Frontal cortex (tissue), 3 donors: ENCODE measurements at regions not wholly inside any gene's neighbourhood (a gene's known extent, or its start where the extent isn't known, plus 50 kb on each side); places are given as distances from the start of the nearest gene placed in this dataset.

Source experiments
- DNase-seq, 2 donors: peaks; one replicate each; pipeline ENCODE4 v3.0.0; 2012; ENCODE audit warnings: low spot score in 2 of 2
- FAIRE-seq: peaks from 2 replicates; lab custom pipeline; 2012; peaks lifted over from hg19 to GRCh38; lab: Jason Lieb, UNC
- donor health status: control.
- donor health status: control.
- donor health status: control.

DNA sequence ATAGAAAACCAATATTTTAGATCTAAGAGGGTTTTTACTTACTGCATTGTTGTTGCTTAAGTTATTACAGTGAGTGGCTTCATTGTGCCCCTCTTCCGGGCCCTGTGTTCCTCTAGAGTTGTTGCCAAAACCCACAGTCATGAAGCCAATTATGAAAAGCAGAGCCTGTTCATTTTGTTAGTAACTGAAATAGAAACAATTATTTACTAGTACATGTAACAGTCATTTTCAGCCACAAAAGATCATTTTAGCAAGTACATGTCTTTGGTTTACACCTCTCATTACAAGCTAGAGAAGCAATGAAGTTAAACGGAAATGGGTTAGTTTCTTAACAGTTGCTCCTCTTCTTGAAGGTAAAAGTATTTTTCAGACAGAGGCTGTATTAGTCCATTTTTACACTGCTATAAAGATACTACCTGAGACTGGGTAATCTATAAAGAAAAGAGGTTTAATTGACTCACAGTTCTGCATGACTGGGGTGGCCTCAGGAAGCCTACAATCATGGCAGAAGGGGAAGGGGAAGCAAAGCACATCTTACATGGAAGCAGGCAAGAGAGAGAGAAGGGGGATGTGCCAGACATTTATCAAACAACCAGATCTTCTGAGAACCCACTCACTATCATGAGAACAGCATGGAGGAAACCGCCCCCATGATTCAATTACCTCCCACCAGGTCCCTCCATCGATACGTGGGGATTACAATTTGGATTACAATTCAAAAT, 380.5 kb downstream of the SFMBT2 start:
- DNase-seq (no peak), FAIRE-seq (no peak)

DNA sequence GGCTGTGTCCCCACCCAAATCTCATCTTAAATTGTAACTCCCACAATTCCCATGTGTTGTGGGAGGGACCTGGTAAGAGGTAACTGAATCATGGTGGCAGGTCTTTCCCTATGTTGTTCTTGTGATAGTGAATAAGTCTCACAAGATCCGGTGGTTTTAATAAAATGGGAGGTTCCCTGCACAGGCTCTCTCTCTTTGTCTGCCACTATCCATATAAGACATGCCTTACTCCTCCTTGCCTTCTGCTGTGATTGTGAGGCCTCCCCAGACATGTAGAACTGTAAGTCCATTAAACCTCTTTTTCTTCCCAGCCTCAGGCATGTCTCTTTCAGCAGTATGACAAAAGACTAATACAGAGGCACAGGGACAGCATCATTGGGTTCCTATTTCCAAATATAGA, 381.2 kb downstream of the SFMBT2 start:
- DNase-seq (no peak), FAIRE-seq (no peak)

- DNase-seq (no peak), FAIRE-seq (no peak)
Measured at GRCh38 chr10:7028809-7029166, 382.0 kb downstream of the SFMBT2 start.

DNA sequence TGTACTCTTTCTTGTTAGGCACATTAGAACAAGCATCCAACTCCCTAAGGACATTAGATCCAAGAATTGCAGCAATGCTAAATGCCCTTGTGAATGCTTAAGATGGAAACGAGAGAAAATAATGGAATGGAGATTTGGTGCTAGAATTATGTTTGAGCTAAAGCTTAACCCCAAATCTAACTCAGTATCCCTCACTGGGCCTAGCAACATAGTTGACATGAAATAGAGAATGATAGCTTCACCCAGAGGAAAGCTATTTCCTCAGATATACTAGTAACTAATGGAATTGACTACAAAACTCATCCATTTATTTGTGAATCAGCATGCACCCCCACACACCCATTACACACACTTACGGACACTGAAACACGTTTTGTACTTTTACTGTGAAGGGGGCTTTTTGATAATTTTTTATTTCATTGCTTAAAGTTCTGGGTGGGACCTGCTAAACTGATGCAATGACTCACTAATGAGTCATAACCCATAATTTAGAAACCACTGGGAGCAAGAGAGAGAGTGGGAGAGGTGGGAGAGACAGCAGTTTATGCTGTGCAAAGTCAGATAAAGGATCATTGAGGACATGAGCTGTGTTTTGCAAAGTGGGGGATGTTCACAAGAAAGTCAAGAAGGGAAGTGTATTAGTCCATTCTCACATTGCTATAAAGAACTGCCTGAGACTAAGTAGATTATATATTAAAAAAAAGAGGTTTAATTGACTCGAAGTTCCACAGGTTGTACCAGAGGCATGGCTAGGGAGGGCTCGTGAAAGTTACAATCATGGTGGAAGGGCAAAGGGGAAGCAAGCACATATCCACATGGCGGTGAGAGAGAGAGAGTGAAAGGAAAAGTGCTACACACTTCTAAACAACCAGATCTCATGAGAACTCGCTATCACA, 382.7 kb downstream of the SFMBT2 start:
- FAIRE-seq (no peak), DNase-seq (no peak)

DNA sequence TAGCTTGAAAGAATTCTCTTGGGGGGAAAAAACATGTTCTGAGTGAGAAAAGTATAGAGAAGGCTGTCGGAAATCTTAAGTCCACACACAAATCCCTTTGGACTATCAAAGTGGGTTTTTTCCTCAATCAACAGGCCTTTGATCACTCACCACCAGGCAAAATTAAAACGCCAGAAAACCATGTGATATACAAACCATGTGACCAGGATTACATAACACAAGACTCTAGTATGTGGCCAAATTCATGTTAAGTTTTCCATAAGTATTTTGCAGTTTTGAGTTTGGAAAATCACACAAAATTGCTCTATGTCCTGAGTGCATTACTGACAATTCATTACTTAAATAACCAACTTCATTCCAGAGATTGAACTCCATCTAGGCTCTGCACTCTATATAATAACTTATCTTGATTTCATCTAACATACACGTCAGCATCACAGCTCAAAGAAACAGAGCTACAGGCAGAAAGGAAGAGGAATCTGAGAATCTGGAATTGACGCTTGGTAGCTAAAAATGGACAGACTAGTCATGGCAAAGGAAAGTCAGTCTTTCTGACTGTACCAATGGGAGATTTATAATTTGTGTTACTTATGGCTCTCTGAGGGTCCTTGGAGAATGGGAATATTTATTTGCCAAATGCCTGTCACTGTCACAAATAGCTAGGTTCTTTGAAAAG, 383.5 kb downstream of the SFMBT2 start:
- no peak for FAIRE-seq

GRCh38 chr10:7026818-7027217, 384.0 kb downstream of the SFMBT2 start:
- DNase-seq (no peak), FAIRE-seq (no peak)

More for the DNA sequence above, 383.5 kb downstream of the SFMBT2 start:
- DNase-seq = no peak

DNA sequence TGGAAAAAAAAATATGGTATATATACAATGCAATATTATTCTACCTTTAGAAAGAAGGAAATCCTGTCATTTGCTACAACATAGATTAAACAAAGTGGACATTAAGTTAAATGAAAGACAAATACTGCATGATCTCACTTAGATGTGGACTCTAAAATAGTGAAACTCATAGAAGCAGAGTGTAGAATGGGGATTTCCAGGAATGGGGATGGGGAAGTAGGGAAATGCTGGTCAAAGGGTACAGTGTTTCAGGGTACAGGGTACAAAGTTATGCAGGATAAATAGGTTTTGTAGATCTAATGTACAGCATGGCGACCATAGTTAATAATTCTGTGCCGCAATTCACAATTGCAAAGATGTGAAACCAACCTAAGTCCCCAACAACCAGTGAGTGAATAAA, 385.5 kb downstream of the SFMBT2 start:
- FAIRE-seq (no peak), DNase-seq (no peak)

GRCh38 chr10:7015457-7015856, 395.4 kb downstream of the SFMBT2 start:
- no peak for DNase-seq
- no peak for FAIRE-seq

DNA sequence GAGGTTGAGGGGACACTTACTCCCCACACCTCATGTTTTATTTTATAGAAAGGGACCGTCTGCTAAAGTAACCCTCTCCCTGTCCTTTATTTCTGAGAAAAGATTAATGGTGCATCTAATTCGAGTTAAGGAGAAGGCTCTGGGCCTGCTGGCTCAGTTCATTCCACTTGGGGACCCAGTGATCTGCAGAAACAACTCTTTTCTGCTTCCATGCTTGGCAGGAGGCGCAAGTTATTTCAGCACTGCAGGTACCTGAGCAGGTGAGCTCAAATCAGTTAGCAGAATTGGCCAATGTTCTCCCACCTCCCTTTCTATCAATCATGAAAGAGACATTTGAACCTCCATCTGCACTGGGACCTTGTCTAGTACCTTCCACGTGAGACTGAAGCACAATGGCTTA, 396.1 kb downstream of the SFMBT2 start:
- no peak for FAIRE-seq
- no peak for DNase-seq

GRCh38 chr10:7011994-7012393, 398.8 kb downstream of the SFMBT2 start:
- FAIRE-seq (no peak), DNase-seq (no peak)

DNA sequence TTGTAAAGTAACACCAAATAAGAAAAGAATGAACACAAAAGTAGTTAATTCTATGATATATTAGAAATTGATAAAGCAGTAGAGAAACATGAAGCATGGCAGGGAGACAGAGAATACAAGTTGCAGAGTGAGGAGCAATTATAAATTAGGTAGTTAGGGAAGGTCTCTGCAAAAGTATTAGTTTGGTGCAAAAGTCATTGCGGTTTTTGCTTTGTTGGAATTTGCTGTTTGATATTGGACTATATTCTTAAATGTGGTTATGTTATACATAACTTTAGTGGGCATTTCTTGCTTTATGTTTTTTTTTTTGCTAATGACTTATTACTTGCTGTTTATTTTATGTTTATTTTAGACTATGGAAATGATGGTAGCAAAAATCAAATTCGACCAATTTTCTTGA, 402.2 kb downstream of the SFMBT2 start:
- DNase-seq (no peak), FAIRE-seq (no peak)

GRCh38 chr10:7007600-7008190, 403.1 kb downstream of the SFMBT2 start:
- no peak for FAIRE-seq
- no peak for DNase-seq

DNA sequence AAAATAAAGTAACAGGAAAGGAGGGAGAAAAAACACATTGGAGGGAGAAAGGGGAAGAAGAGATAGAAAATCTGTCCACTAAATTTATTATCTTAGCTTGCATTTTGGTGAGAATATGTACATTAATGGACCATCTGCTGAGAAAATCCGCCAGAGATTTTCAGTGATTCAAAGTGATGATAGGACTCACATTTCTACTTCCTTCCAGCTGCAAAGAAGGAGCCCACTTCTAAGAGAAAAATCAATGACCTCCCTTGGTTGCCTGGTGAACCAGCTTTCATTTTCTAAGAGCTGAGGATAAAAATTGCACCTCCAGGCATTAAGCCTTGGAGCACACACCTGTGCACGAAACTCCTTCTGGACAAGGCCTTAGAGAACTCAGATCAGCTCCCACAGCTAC, 404.3 kb downstream of the SFMBT2 start:
- FAIRE-seq (no peak), DNase-seq (no peak)

DNA sequence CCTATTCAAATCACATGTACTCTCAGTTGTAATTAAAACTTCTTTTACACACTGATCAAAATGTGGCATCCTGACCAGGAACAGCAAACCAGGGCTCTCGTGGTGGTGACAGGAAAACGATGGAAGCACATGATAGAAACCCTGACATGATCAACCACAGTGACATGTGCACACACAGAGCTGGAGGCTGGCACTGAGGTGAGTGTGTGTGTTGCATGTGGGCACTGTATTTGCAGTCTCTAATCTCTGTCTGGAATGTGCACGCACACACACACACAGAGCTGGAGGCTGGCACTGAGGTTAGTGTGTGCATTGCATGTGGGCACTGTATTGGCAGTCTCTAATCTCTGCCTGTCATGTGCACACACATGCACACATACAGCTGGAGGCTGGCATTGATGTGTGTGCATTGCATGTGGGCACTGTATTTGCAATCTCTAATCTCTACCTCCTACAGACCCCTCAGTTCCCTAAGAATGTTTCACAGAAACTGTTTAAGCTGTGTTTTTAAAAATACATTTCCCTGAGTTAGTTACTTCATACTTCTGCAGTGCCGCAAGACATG, 406.9 kb downstream of the SFMBT2 start:
- no peak for FAIRE-seq
- DNase-seq = no peak

DNA sequence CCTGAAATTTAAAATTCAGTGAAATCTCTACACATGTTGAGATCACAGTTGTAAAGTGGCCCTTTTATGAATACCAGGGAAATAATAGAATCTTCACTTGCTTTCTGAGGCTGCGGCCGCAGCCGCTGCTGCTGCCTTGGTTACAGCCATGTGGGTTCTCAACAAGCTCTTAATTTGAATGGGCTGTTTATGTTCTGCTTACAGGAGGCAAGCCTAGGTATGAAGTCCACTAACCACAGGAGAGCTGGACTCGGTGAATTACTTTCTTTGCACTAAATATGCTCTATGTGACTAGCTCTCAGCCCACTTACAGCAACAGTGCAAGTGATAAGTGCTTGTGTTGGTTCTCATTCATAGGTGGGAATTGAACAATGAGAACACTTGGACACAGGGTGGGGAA, 410.8 kb downstream of the SFMBT2 start:
- DNase-seq (no peak), FAIRE-seq (no peak)

DNA sequence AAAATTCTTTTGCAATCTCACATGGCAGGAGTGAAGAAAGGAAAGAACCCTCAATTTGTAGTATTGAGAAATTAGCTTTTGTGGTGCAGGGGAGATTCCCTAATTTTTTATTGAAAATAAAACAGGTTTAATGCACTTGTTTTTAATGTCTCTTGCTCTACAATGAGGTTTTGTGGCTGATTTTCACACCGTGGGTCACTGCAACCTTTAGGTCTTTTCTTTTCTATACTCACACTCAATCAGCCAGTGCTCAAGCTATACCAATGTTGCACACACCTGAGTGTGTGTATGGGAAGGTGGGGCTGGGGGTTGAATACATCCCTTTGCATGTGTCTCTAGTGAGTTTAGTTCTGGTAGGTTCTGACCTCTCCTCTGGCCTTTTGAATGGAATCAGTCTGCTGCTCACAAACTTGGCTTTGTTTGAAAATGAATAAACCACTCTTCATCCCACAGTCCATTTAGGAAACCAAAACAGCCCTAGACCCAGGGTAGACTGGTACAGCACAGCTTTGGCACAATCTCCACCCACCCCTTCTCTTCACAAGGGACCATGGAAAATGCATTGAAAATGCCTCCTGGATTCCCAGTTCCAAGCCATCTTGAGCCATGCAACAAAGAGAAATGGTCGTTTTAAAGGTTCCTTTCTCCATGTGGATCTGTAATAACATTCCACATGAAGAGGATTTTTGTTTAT, 411.5 kb downstream of the SFMBT2 start:
- FAIRE-seq (no peak), DNase-seq (no peak)

DNA sequence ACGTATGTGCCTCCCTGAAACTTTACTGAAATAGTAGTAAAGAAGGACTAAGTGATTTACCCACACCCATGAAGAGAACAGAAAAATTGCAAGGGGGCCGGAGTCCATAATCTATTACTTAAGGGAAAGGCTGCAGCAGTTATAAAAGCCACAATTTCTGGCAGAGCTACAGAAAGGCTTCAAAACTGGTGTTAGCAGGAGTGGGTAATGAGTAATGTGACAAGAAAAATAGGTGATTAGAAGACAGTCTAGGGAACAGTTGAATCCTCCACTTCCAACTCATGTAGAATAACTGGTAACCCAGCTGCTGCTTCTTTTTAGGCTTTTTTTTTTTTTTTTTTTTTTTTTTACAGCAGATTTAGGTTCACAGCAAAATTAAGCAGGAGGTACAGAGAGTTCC, 413.3 kb downstream of the SFMBT2 start:
- DNase-seq (no peak), FAIRE-seq (no peak)

- FAIRE-seq (no peak), DNase-seq (no peak)
Measured at GRCh38 chr10:6996431-6996830, 414.4 kb downstream of the SFMBT2 start.

DNA sequence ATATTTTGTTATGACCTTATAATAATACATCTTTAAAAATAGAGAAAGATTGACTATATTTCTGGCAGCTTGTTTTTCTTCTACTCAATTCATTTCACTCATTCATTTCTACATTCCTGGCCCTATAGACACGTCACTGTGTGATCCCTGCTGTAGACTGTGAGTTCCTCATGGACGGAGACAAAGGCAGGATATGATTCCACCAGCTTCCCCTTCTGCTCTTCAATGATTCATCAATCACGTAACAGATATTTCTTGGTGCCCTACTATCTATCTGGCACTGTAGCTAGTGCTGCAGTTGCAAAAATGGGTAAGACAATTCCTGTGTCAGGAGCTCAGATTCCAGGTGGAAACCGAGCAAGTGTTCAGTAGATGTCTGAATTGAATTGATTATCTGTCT, 415.0 kb downstream of the SFMBT2 start:
- DNase-seq = no peak
- no peak for FAIRE-seq

GRCh38 chr10:6995341-6995740, 415.3 kb upstream of the PRKCQ start:
- DNase-seq (no peak), FAIRE-seq (no peak)
